Cardiac muscle cell (in vitro differentiated cells and primary cell): ENCODE measurements at regions not wholly inside any gene's neighbourhood (a gene's known extent, or its start where the extent isn't known, plus 50 kb on each side); places are given as distances from the start of the nearest gene placed in this dataset.
A peak's percentile ranks its signal among the peaks of the same experiment; 100 is the strongest.
"Not testable (repeated sequence)": the region's sequence is repeated elsewhere in the genome, so short reads cannot be mapped to it uniquely, and the experiment has no call there.

ENCODE experiments used
- DNase-seq, 2 donors: peaks; one replicate each; pipeline versions ENCODE4 v3.0.0 to v3.0.0-alpha.2; 2010 to 2017; ENCODE audit warnings: low read depth in 1 of 2, low spot score in 1 of 2
- H3K27ac ChIP-seq: fragments of 200-600 bp; sonication (generic); 2 replicates; pipeline ENCODE4 v1.5.1; 2016
- H3K27me3 ChIP-seq: fragments of 200-600 bp; sonication (generic); 2 replicates; pipeline ENCODE4 v1.6.0; 2016; ENCODE audit warnings: control low read depth
- H3K36me3 ChIP-seq: fragments of 200-600 bp; sonication (generic); 2 replicates; pipeline ENCODE4 v1.5.1; 2016; ENCODE audit warnings: control low read depth
- H3K4me1 ChIP-seq: fragments of 200-600 bp; sonication (generic); 2 replicates; pipeline ENCODE4 v1.8.1; 2017; ENCODE audit warnings: low read depth, mild to moderate bottlenecking, mixed run types
- H3K4me3 ChIP-seq: fragments of 200-600 bp; sonication (generic); 2 replicates; pipeline ENCODE4 v1.5.1; 2016; ENCODE audit warnings: mild to moderate bottlenecking
- H3K9me3 ChIP-seq: fragments of 200-600 bp; sonication (generic); 2 replicates; pipeline ENCODE4 v1.5.1; 2017; ENCODE audit warnings: low read depth, mild to moderate bottlenecking, control low read depth
- TF ChIP-seq, protein P1 (sequence below): IDR thresholded peaks from 2 replicates; pipeline ENCODE4 v1.5.1; 2012; ENCODE audit warnings: low read depth, mild to moderate bottlenecking, low read length

GRCh38 chr11:67732045-67732787, 57.8 kb upstream of the ALDH3B2 start:
- Histone ChIP-seq H3K27ac (no peak overlapping the region), H3K4me3 (peak overlapping the region; percentile 26), H3K27me3 (no peaks in the 10 kb centered on the region), H3K4me1 (no peaks in the 10 kb centered on the region), H3K36me3 (no peaks in the 10 kb centered on the region), H3K9me3 (no peaks in the 10 kb centered on the region)
- TF ChIP-seq, protein P1, sequence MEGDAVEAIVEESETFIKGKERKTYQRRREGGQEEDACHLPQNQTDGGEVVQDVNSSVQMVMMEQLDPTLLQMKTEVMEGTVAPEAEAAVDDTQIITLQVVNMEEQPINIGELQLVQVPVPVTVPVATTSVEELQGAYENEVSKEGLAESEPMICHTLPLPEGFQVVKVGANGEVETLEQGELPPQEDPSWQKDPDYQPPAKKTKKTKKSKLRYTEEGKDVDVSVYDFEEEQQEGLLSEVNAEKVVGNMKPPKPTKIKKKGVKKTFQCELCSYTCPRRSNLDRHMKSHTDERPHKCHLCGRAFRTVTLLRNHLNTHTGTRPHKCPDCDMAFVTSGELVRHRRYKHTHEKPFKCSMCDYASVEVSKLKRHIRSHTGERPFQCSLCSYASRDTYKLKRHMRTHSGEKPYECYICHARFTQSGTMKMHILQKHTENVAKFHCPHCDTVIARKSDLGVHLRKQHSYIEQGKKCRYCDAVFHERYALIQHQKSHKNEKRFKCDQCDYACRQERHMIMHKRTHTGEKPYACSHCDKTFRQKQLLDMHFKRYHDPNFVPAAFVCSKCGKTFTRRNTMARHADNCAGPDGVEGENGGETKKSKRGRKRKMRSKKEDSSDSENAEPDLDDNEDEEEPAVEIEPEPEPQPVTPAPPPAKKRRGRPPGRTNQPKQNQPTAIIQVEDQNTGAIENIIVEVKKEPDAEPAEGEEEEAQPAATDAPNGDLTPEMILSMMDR: peak; percentile 31
- DNase-seq: peak in 1 of 2 donors; percentile 46

DNA sequence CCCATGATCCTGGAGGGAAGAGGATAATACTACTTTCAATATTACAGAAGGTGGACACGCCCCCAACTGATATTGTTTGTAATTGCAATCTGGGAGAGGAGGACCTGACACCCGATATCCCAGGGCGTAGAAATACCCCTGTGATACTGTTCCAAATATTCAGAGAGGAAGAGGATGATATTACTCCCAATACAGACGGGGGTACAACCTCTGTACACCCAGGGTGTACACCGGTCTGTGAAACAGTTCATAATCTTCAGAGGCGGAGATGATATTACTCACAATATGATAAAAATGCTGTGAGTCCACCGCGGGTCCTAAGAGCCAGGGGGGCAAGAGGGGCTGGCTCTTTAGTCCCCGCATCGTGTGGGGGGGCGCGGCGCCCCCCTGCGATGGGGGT, 57.2 kb upstream of the ALDH3B2 start:
- H3K36me3 ChIP-seq: no peaks in the 10 kb centered on the region
- no peaks in the 10 kb centered on the region for H3K27me3 ChIP-seq
- no peak for DNase-seq
- no peak overlapping the region for H3K27ac ChIP-seq
- H3K4me3 ChIP-seq: peak overlapping the region; percentile 26
- H3K9me3 ChIP-seq: no peaks in the 10 kb centered on the region
- TF ChIP-seq, protein P1: no peak
- no peaks in the 10 kb centered on the region for H3K4me1 ChIP-seq

DNA sequence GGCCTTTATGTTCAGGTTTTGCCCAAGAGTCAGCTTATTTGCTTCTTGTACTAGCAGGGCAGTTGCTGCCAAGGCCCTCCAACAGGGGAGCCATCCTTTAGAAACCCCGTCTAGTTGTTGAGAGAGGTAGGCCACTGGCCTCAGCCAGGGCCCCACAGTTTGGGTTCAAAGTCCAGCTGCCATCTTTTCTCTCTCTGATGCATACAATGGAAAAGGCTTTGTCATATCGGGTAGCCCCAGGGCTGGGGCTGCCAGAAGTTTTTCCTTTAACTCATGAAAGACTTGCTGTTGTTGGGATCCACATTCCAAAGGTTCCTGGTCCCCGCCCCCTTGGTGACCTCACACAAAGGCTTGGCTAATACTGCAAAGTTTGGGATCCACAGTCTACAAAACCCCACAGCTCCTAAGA, 53.7 kb upstream of the ALDH3B2 start:
- not testable (repeated sequence) for H3K4me3 ChIP-seq, H3K27me3 ChIP-seq, H3K9me3 ChIP-seq, H3K4me1 ChIP-seq, DNase-seq, H3K27ac ChIP-seq, H3K36me3 ChIP-seq

DNA sequence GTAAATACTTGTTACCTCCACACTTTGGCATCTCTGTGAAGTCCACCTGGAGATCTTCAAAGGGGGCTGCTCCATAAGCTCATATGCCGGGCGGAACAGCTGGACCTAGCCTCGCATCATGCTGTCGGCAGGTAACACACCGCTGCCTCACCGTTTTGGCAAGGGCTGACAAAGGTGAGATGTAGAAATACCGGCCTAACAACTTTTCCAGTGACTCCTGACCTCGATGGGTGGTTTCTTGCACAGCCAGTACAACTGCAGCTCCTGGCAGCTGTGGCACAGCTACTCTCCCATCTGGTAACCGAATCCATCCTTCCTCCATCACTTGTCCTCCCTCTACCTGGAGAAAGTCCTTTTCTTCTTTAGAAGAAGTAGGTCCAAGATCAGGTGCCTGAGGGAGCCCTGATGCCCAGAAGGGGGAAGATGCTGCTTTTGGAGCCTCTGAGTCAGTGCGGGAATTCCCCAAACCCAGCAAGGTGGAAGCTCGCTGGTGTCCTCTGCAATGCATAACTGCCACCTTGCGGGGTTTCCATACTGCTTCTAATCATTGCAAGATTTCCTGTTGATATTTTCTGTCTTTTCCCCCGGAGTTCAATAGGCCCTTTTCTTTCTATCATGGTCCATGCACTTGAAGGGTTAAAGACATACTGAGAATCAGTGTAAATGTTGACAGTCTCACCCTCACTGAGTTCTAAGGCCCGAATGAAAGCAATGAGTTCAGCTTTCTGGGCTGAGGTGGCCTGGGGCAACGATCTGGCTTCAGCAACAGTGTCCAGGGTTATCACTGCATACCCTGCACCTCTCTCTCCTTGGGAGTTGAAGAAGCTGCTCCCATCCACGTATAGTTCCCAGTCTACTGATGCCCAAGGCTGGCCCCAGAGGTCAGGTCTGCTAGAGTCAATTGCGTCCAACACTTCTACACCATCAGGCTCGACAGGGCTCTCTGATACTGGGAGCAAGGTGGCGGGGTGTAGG, 52.9 kb upstream of the ALDH3B2 start:
- not testable (repeated sequence) for H3K27me3 ChIP-seq, DNase-seq, H3K36me3 ChIP-seq, H3K4me3 ChIP-seq, H3K27ac ChIP-seq, H3K4me1 ChIP-seq, H3K9me3 ChIP-seq
